MCF 10A (cell line): ENCODE measurements at regions not wholly inside any gene's neighbourhood (a gene's known extent, or its start where the extent isn't known, plus 50 kb on each side); places are given as distances from the start of the nearest gene placed in this dataset.
"Not testable (repeated sequence)": the region's sequence is repeated elsewhere in the genome, so short reads cannot be mapped to it uniquely, and the experiment has no call there.

Experiments
- BruUV-seq: library from RNA; stranded (reverse); fragments of 400-500 nt; replicated peaks from 2 replicates; lab custom pipeline; 2021; lab: Mats Ljungman, UMichigan
- CTCF ChIA-PET: fragments of 300-600 bp; sonication (Branson Sonifier 250); formaldehyde crosslinking; extraction: SDS; loops from one replicate; lab custom pipeline; 2021; ENCODE audit warnings: antibody characterized with exemption, inconsistent platforms; lab: Yijun Ruan, JAX
- POLR2A ChIA-PET: fragments of 300-600, 350-650 bp; sonication (Branson Sonifier 250); formaldehyde crosslinking; extraction: SDS; loops from one replicate; lab custom pipeline; 2020; ENCODE audit warnings: antibody characterized with exemption, inconsistent platforms; lab: Yijun Ruan, JAX
- DNase-seq: peaks from one replicate; pipeline ENCODE4 v3.0.0-alpha.2; 2018; ENCODE audit not compliant: unreplicated experiment
- H3K27ac Mint-ChIP-seq: one replicate; pipeline ENCODE4 v1.8.0; 2022; ENCODE audit warnings: mild to moderate bottlenecking, low read depth, mixed read lengths; ENCODE audit not compliant: unreplicated experiment
- H3K27me3 Mint-ChIP-seq: one replicate; pipeline ENCODE4 v1.8.0; 2022; ENCODE audit warnings: mixed read lengths; ENCODE audit not compliant: insufficient read depth, unreplicated experiment
- H3K36me3 Mint-ChIP-seq: one replicate; pipeline ENCODE4 v1.8.0; 2022; ENCODE audit warnings: mild to moderate bottlenecking, moderate library complexity, mixed read lengths; ENCODE audit not compliant: insufficient read depth, unreplicated experiment
- H3K4me1 Mint-ChIP-seq: one replicate; pipeline ENCODE4 v1.8.0; 2022; ENCODE audit warnings: mixed read lengths; ENCODE audit not compliant: insufficient read depth, unreplicated experiment
- H3K4me3 Mint-ChIP-seq: one replicate; pipeline ENCODE4 v1.8.0; 2022; ENCODE audit warnings: mild to moderate bottlenecking, moderate library complexity, mixed read lengths; ENCODE audit not compliant: unreplicated experiment
- H3K9me3 Mint-ChIP-seq: one replicate; pipeline ENCODE4 v1.8.0; 2022; ENCODE audit warnings: mixed read lengths; ENCODE audit not compliant: unreplicated experiment
- intact Hi-C: fragments of 100-400 bp; cut with micrococcal nuclease; formaldehyde crosslinking; loops from 2 replicates; pipeline ENCODE4 v1.14.1; 2022

DNA sequence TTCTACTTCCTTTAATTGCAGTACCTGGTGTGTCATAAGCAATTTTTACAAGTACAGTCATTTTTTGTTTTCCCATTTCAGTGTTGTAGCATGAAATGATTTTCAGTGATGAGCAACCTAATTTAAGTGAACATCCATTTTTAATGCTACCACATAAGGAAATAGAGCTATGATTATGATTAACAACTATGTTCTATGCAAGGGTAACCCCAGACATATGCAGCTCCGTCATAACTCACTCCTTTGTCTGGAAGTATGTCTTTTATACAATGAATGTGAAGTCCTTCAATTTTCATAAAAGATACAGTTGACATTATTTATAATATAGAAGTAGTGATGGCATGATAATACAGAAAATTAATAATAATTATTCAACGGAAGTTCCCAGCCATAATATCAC is 783.3 kb upstream of the CDH18 start:
- POLR2A ChIA-PET, H3K27ac Mint-ChIP-seq, H3K27me3 Mint-ChIP-seq, H3K4me3 Mint-ChIP-seq, intact Hi-C loops, H3K36me3 Mint-ChIP-seq, DNase-seq, H3K9me3 Mint-ChIP-seq, CTCF ChIA-PET, H3K4me1 Mint-ChIP-seq, BruUV-seq: not testable (repeated sequence)

DNA sequence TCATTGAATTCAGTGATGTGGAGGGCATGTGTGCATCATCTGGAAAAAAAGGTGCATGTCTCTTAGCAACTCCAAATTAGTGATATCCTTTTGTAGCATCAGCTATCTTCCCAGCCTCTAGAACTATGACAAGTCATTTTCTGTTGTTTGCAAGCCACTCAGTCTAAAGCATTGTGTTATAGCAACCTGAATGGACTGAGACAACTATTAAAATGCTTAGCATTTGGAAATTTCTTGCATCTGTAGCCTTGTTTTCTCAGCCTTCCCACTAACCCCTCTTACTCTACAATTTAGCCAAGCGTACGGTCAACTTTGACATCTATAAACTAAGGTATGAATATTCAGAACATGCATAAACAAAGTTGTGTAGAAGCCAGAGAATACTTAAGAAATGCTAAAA is 777.1 kb upstream of the CDH18 start:
- DNase-seq, H3K27ac Mint-ChIP-seq, CTCF ChIA-PET, POLR2A ChIA-PET, H3K36me3 Mint-ChIP-seq, H3K27me3 Mint-ChIP-seq, H3K9me3 Mint-ChIP-seq, intact Hi-C loops, BruUV-seq, H3K4me1 Mint-ChIP-seq, H3K4me3 Mint-ChIP-seq: not testable (repeated sequence)

DNA sequence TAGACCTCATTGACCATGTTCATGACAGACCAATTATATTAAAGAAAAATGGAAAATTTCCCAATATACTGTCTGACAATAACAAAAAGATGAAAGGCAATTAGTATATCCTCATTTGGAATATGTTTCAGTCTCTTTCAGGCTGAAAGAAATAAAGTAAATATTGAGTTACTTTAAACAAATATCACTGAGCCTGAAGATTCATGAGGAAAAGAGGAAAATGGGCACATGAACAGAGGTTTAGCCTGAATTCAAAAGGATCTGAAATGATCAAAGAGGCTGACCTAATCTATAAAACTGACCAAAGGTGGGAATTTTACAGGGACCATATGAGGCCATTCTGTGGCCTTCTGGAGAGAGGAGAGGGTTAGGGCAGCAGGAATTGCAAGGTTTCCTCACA is 771.5 kb upstream of the CDH18 start:
- H3K4me3 Mint-ChIP-seq, intact Hi-C loops, H3K27ac Mint-ChIP-seq, POLR2A ChIA-PET, DNase-seq, H3K27me3 Mint-ChIP-seq, BruUV-seq, H3K9me3 Mint-ChIP-seq, H3K4me1 Mint-ChIP-seq, CTCF ChIA-PET, H3K36me3 Mint-ChIP-seq: not testable (repeated sequence)

DNA sequence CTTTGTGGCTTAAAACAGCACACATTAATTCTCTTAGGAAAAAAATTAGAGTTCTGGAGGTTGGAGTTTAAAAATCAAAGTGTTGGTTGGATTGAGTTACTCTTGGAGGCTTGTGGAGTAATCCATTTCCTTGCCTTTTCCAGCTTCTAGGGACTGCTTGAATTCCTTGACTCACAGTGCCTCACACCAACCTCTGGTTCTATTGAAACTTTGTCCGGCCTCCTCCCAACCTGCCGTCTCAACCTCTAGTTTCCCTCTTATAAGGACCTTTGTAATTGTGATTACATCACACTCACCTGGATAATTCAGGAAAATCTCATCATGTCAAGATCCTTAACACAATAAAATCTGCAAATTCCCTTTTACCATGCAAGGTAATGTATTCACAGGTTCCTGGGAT is 764.2 kb upstream of the CDH18 start:
- H3K4me3 Mint-ChIP-seq, intact Hi-C loops, CTCF ChIA-PET: not testable (repeated sequence)

DNA sequence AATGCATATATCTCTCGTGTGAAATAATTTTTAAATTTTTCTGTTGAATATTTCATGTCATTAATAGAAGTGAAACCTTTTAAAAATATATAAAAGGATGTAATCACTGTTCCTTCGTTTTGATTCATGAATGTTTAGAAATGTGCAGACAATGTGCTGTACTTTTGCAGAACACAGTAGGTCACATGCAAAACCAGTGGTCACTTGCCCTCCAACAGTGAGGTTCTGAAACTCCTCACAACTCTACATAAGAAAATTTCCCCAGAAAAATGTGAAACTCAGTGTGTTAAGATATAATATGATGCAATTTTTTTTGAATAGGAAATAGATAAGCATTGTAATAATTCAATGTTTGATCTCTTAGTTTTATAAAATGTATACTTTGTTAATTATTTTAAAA is 747.7 kb upstream of the CDH18 start:
- H3K4me1 Mint-ChIP-seq, DNase-seq, intact Hi-C loops, H3K4me3 Mint-ChIP-seq, H3K27ac Mint-ChIP-seq, H3K27me3 Mint-ChIP-seq, BruUV-seq, CTCF ChIA-PET, H3K36me3 Mint-ChIP-seq, H3K9me3 Mint-ChIP-seq, POLR2A ChIA-PET: not testable (repeated sequence)

More for the DNA sequence above, 764.2 kb upstream of the CDH18 start:
- H3K4me1 Mint-ChIP-seq, POLR2A ChIA-PET, BruUV-seq, H3K36me3 Mint-ChIP-seq, H3K9me3 Mint-ChIP-seq, DNase-seq, H3K27ac Mint-ChIP-seq, H3K27me3 Mint-ChIP-seq: not testable (repeated sequence)

DNA sequence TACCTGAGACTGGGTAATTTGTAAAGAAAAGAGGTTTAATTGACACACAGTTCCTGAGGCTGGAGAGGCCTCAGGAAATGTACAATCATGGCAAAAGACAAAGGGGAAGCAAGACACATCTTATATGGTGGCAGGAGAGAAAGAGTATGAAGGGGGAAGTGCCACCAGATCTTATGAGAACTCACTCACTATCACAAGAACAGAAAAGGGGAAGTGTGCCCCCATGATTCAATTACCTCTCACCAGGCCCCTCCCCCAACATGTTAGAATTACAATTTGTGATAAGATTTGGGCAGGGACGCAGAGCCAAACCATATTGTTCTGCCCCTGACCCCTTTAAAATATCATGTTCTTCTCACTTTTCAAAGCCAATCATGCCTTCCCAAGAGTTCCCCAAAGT is 744.2 kb upstream of the CDH18 start:
- not testable (repeated sequence) for H3K27me3 Mint-ChIP-seq

DNA sequence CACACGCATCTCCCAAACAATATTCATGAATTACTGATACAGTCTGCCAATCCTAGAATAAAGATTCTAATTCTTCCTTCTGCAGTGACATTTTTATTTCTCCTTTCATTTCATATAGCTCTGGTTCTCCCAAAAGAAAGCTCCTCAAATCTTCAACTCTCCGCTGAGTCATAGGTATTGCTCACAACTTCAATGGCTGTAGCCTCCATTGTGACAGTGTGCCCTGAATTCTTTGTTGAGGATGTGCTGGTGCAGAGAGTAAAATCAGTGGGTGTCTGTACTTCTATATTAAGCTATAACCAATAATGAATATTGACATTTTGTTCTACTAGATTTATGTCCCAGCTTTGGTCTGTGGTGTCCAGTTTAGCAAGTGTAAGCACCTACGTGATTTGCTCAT is 733.3 kb upstream of the CDH18 start:
- BruUV-seq, CTCF ChIA-PET: not testable (repeated sequence)

More for the DNA sequence above, 744.2 kb upstream of the CDH18 start:
- CTCF ChIA-PET, intact Hi-C loops, H3K36me3 Mint-ChIP-seq, H3K27ac Mint-ChIP-seq, DNase-seq, H3K4me1 Mint-ChIP-seq, H3K4me3 Mint-ChIP-seq, BruUV-seq, H3K9me3 Mint-ChIP-seq, POLR2A ChIA-PET: not testable (repeated sequence)

DNA sequence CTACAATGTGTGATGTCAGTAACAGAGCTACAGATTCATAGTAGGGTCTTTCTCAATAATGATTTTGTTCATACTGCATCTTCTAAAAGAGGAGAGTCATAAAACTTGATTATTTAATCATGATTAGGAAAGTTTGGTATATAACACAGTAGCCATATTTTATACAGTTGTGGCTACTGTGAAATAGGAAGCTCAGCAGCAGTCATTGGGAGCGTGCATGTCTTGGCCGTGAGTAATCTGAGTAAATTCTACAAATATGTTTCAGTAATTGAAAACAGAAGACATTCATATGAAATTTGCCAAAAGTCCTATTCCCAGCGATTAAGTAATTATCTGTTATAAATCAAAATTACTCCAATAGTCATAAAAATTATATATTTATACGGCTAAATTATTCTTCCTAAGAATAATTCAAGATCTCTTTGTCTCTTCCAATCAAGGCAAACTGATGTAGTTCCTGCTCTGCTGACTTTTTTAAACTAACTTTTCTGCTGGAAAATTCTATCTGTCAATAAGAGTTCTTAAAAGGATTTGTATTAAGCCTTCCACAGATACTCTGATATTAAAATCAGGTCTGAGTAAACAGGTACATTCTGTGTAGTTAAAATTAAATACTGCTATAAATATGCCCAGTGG is 723.6 kb upstream of the CDH18 start:
- H3K36me3 Mint-ChIP-seq, BruUV-seq, H3K4me3 Mint-ChIP-seq, intact Hi-C loops, H3K4me1 Mint-ChIP-seq, H3K9me3 Mint-ChIP-seq, CTCF ChIA-PET, POLR2A ChIA-PET, DNase-seq, H3K27me3 Mint-ChIP-seq, H3K27ac Mint-ChIP-seq: not testable (repeated sequence)

More for the DNA sequence above, 733.3 kb upstream of the CDH18 start:
- H3K4me1 Mint-ChIP-seq, H3K27ac Mint-ChIP-seq, intact Hi-C loops, H3K9me3 Mint-ChIP-seq, H3K27me3 Mint-ChIP-seq, DNase-seq, H3K4me3 Mint-ChIP-seq, H3K36me3 Mint-ChIP-seq, POLR2A ChIA-PET: not testable (repeated sequence)

DNA sequence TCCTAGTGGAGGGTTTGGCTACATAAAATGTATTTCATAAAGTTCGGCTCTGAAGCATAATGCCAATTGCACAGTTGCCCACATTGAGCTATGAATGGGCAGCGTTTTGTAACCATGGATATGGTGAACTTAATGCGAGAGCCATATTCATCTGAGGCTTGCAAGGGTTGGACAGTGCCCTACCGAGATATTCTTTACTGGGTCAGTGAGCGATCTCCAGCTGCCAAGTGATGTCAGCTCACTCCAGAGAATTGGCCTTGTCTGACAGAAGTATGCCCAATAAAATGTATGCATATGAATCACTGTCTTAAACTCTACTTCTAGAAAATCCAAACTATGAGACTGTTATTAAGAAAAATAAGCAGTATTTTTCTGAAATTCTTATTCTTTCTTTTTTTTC is 719.6 kb upstream of the CDH18 start:
- H3K27ac Mint-ChIP-seq, H3K36me3 Mint-ChIP-seq, intact Hi-C loops, DNase-seq, H3K27me3 Mint-ChIP-seq, H3K9me3 Mint-ChIP-seq, H3K4me1 Mint-ChIP-seq, H3K4me3 Mint-ChIP-seq, CTCF ChIA-PET, POLR2A ChIA-PET, BruUV-seq: not testable (repeated sequence)
